Suprapubic skin (tissue), 4 donors: ENCODE measurements at regions not wholly inside any gene's neighbourhood (a gene's known extent, or its start where the extent isn't known, plus 50 kb on each side); places are given as distances from the start of the nearest gene placed in this dataset.

Source experiments
- DNase-seq, 2 donors: peaks; one replicate each; pipeline ENCODE4 v3.0.0-alpha.2; 2019; ENCODE audit warnings: low spot score in 2 of 2
- H3K27ac ChIP-seq: fragments of 200-600 bp; sonication (generic); one replicate; pipeline ENCODE4 v1.5.1; 2019
- H3K27me3 ChIP-seq: fragments of 200-600 bp; sonication (generic); one replicate; pipeline ENCODE4 v1.5.1; 2019
- H3K36me3 ChIP-seq: fragments of 200-600 bp; sonication (generic); one replicate; pipeline ENCODE4 v1.5.1; 2019
- H3K4me1 ChIP-seq: fragments of 200-600 bp; sonication (generic); one replicate; pipeline ENCODE4 v1.5.1; 2019
- H3K4me3 ChIP-seq: fragments of 200-600 bp; sonication (generic); one replicate; pipeline ENCODE4 v1.5.1; 2019; ENCODE audit warnings: mild to moderate bottlenecking
- H3K9me3 ChIP-seq: fragments of 200-600 bp; sonication (generic); one replicate; pipeline ENCODE4 v1.5.1; 2019
- EP300 ChIP-seq: sonication (generic); formaldehyde crosslinking; IDR thresholded peaks from one replicate; pipeline ENCODE4 v1.6.1; 2017; ENCODE audit warnings: antibody characterized with exemption
- POLR2A ChIP-seq, 2 donors: fragments of 450-650 bp; IDR thresholded peaks; one replicate each; pipeline ENCODE4 v1.6.1; 2017; ENCODE audit warnings: antibody characterized with exemption in 2 of 2, mild to moderate bottlenecking in 2 of 2, moderate library complexity in 2 of 2
- POLR2AphosphoS5 ChIP-seq, 3 donors: sonication (generic); formaldehyde crosslinking; IDR thresholded peaks; one replicate each; pipeline ENCODE4 v1.6.1; 2017; ENCODE audit warnings: antibody characterized with exemption in 3 of 3
- WGBS: methylation state at CpG from one replicate; pipeline ENCODE4 v1.1.5; 2018; 5-methylcytosine and 5-hydroxymethylcytosine counted together
- TF ChIP-seq, protein P1 (sequence below), 2 donors: fragments of 200-600 bp in 1 of 2; fragments of 450-650 bp in 1 of 2; sonication (generic) in 1 of 2; IDR thresholded peaks; one replicate each; pipeline ENCODE4 v1.5.1; 2016 to 2019; ENCODE audit warnings: antibody characterized with exemption in 2 of 2, mild to moderate bottlenecking in 1 of 2, moderate library complexity in 1 of 2

DNA sequence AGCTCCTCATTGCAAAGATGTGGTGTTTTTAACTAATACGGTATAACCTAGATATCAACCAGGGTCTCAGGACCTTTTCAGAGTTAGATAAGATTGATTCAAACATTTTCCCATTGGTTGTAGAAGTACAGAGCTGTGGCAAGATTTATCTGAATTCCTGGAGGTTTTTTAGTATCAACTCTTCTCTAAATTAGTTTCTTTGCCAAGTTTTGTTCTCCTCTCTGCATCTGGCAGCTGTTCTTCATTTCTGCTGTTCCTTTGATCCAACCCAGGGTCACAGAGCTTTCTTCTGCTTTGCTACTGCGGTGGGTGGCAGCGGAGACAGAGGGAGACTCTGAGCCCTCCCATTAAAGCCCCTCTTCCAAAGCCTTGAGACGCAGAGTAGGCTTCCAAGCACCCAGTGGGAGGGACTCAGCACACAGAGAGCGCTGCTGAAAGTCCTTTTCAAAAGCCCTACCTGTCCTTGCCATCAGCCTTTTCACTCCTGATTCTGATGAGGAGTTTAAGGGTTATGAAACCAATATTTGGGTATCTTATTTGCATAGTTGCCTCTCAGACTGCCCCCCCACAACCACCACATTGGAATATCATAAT, 146.3 kb upstream of the EEPD1 start:
- Histone ChIP-seq H3K4me1 (no peaks in the 10 kb centered on the region), H3K9me3 (no peaks in the 10 kb centered on the region), H3K36me3 (no peaks in the 10 kb centered on the region), H3K27me3 (no peaks in the 10 kb centered on the region), H3K4me3 (no peak overlapping the region), H3K27ac (no peak overlapping the region)
- DNase-seq: no peak
- TF ChIP-seq POLR2A (IDR thresholded peaks at IDR 0.05) (no peak), POLR2AphosphoS5 (IDR thresholded peaks at IDR 0.05) (no peak), EP300 (no peak)
- TF ChIP-seq, protein P1, sequence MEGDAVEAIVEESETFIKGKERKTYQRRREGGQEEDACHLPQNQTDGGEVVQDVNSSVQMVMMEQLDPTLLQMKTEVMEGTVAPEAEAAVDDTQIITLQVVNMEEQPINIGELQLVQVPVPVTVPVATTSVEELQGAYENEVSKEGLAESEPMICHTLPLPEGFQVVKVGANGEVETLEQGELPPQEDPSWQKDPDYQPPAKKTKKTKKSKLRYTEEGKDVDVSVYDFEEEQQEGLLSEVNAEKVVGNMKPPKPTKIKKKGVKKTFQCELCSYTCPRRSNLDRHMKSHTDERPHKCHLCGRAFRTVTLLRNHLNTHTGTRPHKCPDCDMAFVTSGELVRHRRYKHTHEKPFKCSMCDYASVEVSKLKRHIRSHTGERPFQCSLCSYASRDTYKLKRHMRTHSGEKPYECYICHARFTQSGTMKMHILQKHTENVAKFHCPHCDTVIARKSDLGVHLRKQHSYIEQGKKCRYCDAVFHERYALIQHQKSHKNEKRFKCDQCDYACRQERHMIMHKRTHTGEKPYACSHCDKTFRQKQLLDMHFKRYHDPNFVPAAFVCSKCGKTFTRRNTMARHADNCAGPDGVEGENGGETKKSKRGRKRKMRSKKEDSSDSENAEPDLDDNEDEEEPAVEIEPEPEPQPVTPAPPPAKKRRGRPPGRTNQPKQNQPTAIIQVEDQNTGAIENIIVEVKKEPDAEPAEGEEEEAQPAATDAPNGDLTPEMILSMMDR (IDR thresholded peaks at IDR 0.05): no peak
- 76% methylated on average over 5 of the region's 5 CpGs for WGBS

DNA sequence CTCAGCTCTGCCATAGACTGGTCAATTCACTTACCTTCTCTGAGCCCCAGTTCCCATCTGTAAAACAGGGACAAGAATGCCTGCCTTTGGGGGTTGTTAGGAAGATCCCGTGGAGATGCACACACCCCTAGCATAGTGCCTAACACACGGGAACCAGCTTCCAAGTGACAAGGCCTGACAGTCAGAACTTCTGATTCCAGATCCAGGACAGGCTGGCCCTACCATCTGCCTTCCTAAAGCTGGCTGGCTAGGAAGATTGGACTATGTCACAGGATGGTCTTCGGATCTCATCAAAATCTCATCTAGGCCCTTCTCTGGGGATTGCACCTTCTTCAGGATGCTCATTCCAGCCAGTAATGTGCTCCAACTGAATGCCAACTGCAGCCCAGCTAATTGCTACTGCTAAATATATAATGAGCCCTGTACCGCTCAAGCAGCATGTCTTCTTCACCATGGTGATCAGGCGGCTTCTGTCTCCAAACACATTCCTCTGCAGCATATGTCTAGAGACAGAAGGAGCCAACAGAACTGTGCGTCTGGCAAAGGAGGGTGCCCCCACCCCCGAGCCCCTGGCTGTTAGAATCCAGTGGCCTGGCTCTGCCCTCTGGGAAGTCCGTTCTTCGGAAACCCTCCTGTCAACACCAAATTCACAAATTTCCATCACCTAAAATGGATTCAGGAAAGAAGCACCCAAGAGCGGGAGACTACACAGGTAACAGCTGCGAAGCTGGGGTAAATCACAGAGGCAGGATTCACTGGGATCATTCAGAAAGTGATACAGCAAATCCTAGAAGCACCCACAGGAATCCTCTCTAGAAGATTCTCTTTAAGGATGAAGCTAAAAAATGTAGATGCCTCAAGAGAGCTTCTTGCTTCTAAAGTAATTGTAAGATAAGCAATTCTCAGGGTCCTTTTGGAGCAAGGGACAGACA, 142.1 kb upstream of the EEPD1 start:
- H3K27ac ChIP-seq: no peak overlapping the region
- H3K9me3 ChIP-seq: no peaks in the 10 kb centered on the region
- H3K4me1 ChIP-seq: no peaks in the 10 kb centered on the region
- 89% methylated on average over 10 of the region's 11 CpGs for WGBS
- H3K27me3 ChIP-seq: no peaks in the 10 kb centered on the region
- no peak for DNase-seq
- TF ChIP-seq, protein P1 (IDR thresholded peaks at IDR 0.05): no peak
- no peak for TF ChIP-seq POLR2A (IDR thresholded peaks at IDR 0.05)
- TF ChIP-seq EP300: no peak
- no peak for TF ChIP-seq POLR2AphosphoS5 (IDR thresholded peaks at IDR 0.05)
- H3K4me3 ChIP-seq: no peak overlapping the region
- H3K36me3 ChIP-seq: no peaks in the 10 kb centered on the region

DNA sequence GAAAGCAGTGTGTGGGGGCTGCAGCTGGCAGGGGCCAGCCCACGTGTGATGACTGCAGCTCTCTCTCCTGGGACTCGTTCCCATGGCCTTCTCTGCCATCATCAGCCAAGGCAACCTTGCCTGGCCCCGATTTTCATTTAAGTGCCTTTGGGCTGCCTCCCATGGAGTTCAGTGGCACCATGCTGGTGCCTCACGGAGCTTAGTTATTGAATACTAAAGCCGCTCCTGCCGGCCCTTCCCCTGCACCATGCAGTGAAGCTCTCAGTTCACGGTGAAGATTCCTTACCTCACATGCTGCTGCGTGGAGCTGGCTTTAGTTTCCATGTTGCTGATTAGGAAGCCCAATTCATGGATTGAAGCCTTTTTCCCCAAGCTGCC, 141.5 kb upstream of the EEPD1 start:
- DNase-seq: no peak
- Histone ChIP-seq H3K27ac (no peak overlapping the region), H3K4me3 (no peak overlapping the region), H3K27me3 (no peaks in the 10 kb centered on the region), H3K36me3 (no peaks in the 10 kb centered on the region), H3K9me3 (no peaks in the 10 kb centered on the region), H3K4me1 (no peaks in the 10 kb centered on the region)
- TF ChIP-seq POLR2AphosphoS5 (IDR thresholded peaks at IDR 0.05) (no peak), EP300 (no peak), POLR2A (IDR thresholded peaks at IDR 0.05) (no peak)
- TF ChIP-seq, protein P1 (IDR thresholded peaks at IDR 0.05): no peak
- WGBS: 53% methylated on average over 5 of the region's 8 CpGs

DNA sequence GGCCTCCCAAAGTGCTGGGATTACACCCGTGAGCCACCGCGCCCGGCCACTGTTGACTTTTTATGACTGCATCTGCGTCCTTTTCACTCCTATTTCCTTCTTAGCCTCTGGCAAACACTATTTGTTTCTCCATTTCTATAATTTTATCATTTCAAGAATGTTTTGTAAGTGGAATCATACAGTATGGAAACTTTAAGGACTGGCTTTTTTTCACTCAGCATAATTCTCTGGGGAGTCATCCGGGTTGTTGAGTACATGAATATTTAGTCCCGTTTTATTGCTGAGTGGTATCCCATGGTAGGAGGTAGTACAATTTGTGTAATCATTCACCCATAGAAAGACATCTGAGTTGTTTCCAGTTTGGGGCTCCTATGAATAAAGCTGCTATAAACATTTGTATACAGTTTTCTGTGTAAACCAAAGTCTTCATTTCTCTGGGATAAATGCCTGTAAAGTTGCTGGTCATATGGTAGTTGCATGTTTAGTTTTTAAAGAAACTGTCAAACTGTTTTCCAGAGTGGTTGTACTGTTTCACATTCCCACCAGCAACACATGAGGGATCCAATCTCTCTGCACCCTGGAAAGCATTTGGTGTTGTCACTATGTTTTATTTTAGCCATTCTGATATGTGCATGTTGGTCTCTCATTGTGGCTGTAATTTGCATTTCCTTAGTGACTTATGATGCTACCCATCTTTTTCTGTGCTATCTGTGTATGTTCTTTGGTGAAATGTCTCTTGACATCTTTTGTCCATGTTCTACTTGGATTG, 139.6 kb upstream of the EEPD1 start:
- Histone ChIP-seq H3K4me3 (no peak overlapping the region), H3K4me1 (no peaks in the 10 kb centered on the region), H3K36me3 (no peaks in the 10 kb centered on the region), H3K9me3 (no peaks in the 10 kb centered on the region), H3K27me3 (no peaks in the 10 kb centered on the region), H3K27ac (no peak overlapping the region)
- DNase-seq: no peak
- TF ChIP-seq EP300 (no peak), POLR2A (IDR thresholded peaks at IDR 0.05) (no peak), POLR2AphosphoS5 (IDR thresholded peaks at IDR 0.05) (no peak)
- TF ChIP-seq, protein P1 (IDR thresholded peaks at IDR 0.05): no peak
- WGBS: 87% methylated on average over 7 of the region's 7 CpGs

DNA sequence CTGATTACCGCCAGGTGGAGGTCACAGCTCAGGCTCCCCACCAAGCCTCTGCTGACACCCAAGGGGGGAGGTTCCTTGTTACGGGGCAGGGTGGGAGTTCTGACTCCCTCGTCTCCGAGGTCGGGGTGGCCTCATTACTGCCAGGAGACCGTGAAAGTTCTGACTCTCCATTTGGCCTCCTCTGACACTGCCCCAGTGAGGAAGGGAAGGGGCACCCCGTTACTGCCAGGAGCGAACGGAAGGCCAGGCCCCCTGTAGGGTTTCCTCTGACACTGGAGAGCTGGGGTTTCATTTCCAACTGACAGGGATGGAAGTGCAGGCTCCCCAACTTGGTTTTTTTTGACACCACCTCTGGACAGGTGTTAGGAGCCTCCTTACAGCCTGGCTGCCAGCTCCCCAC, 138.1 kb upstream of the EEPD1 start:
- Histone ChIP-seq H3K4me3 (no peak overlapping the region), H3K27ac (no peak overlapping the region), H3K27me3 (no peaks in the 10 kb centered on the region), H3K9me3 (no peaks in the 10 kb centered on the region), H3K4me1 (no peaks in the 10 kb centered on the region), H3K36me3 (no peaks in the 10 kb centered on the region)
- TF ChIP-seq EP300: no peak
- no peak for TF ChIP-seq POLR2A (IDR thresholded peaks at IDR 0.05)
- TF ChIP-seq, protein P1 (IDR thresholded peaks at IDR 0.05): no peak
- no peak for TF ChIP-seq POLR2AphosphoS5 (IDR thresholded peaks at IDR 0.05)
- no peak for DNase-seq
- 89% methylated on average over 9 of the region's 9 CpGs for WGBS
